22Rv1 (cell line): ENCODE measurements at regions not wholly inside any gene's neighbourhood (a gene's known extent, or its start where the extent isn't known, plus 50 kb on each side); places are given as distances from the start of the nearest gene placed in this dataset.

ENCODE experiments used
- H3K27ac ChIP-seq: fragments of 450-650 bp; 2 replicates; pipeline ENCODE4 v1.5.1; 2017
- ZFX ChIP-seq: fragments of 450-650 bp; IDR thresholded peaks from 2 replicates; pipeline ENCODE4 v1.6.1; 2017; ENCODE audit warnings: antibody characterized with exemption, borderline replicate concordance
- TF ChIP-seq, protein P1 (sequence below): fragments of 450-650 bp; IDR thresholded peaks from 2 replicates; pipeline ENCODE4 v1.5.1; 2017; ENCODE audit warnings: mild to moderate bottlenecking

DNA sequence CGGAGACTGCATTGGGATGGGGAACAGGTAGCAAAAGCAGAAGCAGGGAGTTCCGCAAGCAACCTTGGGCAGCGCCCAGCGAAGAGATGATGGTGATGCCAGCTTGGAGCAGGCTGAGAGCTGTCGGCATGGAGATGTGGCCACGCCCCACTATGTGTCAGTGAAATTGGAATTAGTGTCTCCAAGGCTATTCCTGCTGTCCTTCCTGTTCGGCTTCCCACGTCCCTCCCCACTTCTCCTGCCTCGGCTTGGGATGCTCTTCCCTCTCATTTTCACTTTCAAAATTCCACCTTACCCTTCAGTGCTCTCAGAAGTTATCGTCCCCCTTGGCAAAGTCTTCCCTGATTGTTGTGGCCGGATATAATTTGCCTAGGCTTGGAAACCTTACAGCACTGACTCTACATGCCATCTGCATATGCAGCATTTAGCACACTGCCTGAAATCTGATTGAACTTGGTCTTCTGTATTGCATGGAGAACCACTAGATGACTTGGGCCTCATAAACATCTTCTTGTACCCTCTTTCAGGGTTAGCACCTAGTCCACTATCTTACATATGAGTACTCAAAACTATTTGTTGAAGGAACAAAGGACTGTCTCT, 270.7 kb upstream of the RUNX1 start:
- TF ChIP-seq, protein P1, sequence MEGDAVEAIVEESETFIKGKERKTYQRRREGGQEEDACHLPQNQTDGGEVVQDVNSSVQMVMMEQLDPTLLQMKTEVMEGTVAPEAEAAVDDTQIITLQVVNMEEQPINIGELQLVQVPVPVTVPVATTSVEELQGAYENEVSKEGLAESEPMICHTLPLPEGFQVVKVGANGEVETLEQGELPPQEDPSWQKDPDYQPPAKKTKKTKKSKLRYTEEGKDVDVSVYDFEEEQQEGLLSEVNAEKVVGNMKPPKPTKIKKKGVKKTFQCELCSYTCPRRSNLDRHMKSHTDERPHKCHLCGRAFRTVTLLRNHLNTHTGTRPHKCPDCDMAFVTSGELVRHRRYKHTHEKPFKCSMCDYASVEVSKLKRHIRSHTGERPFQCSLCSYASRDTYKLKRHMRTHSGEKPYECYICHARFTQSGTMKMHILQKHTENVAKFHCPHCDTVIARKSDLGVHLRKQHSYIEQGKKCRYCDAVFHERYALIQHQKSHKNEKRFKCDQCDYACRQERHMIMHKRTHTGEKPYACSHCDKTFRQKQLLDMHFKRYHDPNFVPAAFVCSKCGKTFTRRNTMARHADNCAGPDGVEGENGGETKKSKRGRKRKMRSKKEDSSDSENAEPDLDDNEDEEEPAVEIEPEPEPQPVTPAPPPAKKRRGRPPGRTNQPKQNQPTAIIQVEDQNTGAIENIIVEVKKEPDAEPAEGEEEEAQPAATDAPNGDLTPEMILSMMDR, result no peak
- no peak for TF ChIP-seq ZFX
- H3K27ac ChIP-seq, result no peak overlapping the region

DNA sequence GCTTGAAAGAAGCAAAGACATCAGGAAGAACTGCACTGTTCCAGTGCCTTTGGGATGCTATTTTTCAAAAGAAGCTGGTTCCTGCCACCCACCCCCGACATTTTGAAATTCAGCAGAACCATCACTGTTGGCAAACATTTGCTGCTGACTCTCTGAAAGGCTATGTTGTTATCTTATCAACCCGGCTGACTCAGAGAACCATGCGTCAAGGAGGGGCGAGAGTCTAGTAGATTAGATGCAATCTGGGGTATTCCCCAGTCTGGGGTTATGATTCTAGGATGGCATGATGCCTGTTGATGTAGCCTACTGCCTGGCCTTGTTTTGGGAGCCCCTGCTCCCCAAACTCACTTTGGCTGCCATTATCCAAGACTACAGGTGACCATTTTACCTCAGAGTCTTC, 267.8 kb upstream of the RUNX1 start:
- H3K27ac ChIP-seq, result no peak overlapping the region
- TF ChIP-seq, protein P1, result no peak
- no peak for TF ChIP-seq ZFX

DNA sequence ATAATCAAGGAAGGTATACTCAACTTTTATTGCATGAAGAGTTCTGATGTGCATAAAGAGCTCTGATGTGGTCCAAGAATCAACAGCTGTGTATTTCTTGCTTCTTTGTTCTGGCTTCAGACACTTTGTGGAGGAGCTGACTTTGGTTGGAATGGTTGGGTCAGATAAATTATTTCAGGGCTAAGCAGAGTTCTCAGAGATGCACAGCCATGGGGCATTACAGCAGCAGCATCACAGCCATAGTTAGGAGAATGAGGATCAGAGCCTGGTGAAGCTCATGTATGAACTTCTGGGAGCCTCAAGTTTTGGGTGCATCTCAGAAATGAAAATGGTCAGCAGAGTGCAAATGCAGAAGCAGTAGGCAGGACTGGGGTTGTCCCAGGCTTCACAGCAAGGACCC, 267.4 kb upstream of the RUNX1 start:
- H3K27ac ChIP-seq, result no peak overlapping the region
- TF ChIP-seq, protein P1, result no peak
- TF ChIP-seq ZFX, result no peak

DNA sequence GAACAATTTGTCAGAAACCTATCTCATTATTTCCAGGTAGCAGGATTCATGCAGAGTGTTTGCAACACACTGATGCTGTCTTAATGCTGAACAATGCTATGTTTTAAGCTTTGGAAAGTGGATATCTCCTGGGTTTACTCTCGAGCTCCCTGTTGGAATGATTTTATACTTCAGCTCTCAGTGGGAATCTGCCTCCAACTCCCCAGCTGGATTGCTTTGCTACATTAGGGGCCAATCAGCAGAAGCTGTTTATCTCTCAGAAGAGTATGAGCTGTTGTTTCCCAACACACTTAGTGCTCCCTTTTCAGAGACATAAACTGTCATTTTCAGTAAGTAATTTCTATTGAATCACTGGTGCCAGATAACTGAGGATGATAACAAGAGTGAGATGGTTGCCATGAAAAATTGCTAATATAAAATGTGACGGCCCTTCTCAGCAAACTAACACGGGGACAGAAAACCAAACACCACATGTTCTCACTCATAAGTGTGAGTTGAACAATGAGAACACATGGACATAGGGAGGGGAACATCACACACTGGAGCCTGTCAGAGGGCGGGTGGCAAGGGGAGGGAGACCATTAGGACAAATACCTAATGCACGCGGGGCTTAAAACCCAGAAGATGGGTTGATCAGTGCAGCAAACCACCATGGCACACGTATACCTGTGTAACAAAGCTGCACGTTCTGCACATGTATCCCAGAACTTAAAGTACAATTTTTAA, 265.9 kb upstream of the RUNX1 start:
- no peak overlapping the region for H3K27ac ChIP-seq
- TF ChIP-seq, protein P1, result no peak
- no peak for TF ChIP-seq ZFX

DNA sequence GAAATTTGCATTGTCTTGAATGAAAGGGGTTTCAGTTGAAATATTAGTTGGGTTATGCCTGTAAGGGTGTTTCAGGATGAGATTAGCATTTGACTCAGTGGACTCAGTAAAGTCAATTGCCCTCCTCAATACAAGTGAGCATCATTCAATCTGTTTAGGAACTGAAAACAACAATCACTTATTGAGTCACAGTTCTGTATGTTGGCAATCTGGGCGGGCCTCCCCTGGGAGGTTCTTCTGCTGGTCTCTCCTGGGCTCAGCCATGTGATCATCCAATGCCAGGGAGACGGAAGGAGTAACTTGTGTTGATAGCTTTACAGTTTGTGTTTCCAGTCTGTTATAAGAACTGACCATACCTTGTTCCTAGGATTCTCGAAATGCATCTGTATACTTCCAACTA, 262.9 kb upstream of the RUNX1 start:
- no peak overlapping the region for H3K27ac ChIP-seq
- TF ChIP-seq ZFX, result no peak
- TF ChIP-seq, protein P1, result no peak

DNA sequence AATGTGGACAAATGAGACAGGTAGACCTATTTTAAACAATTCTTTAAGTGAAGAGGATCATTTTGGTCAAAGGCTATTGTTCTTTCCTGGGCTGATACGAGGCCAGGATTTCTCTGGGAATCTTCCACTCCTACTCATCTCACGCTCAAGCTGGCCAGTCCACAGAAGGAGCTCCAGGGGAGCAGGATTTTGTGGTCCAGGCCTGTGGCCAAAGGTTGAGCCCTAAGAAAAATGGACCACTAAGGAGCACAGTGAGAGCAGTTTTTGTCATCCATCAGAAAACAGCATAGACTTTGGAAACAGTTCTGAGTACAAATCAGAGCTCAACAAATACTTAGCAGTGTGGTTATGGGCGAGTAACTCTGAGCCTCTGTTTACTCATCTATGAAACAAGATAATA, 260.2 kb upstream of the RUNX1 start:
- no peak for TF ChIP-seq ZFX
- TF ChIP-seq, protein P1, result no peak
- no peak overlapping the region for H3K27ac ChIP-seq

DNA sequence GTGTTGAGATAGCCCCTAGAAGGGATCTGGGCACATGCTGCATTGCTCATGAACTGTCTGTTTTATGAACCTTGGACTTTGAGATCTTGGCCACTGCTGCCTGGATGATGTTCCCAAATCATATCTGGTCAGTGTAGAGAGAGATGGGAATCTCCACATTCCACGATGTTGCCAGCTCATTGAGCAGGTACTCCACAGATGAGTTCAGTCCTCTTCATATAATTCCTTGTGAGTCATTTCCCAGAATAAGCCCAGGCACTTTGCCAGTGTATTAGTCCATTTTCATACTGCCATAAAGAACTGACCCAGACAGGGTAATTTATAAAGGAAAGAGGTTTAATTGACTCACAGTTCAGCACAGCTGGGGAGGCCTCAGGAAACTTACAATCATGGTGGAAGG, 254.0 kb upstream of the RUNX1 start:
- no peak for TF ChIP-seq ZFX
- TF ChIP-seq, protein P1, result no peak
- no peak overlapping the region for H3K27ac ChIP-seq
